Spleen (tissue), 7 donors: ENCODE measurements at regions not wholly inside any gene's neighbourhood (a gene's known extent, or its start where the extent isn't known, plus 50 kb on each side); places are given as distances from the start of the nearest gene placed in this dataset.

Experiments used
- POLR2AphosphoS5 ChIP-seq, 3 donors: sonication (generic); formaldehyde crosslinking; IDR thresholded peaks; one replicate each; pipeline ENCODE4 v1.5.1; 2017; ENCODE audit warnings: antibody characterized with exemption in 3 of 3
- TF ChIP-seq, protein P1 (sequence below), 11 experiments: fragments of 200-600 bp in 7 of 11; fragments of 450-650 bp in 4 of 11; sonication (generic) in 4 of 11; IDR thresholded peaks in 8 of 11; conservative IDR thresholded peaks in 3 of 11; 1 replicate in 7 of 11; 2 replicates in 4 of 11; pipeline versions ENCODE4 v1.4.0 to v1.8.0; 2016 to 2021; ENCODE audit warnings: antibody characterized with exemption in 11 of 11, inconsistent platforms in 4 of 11, mild to moderate bottlenecking in 1 of 11
- donor health status: DM: no; HTN: no; CAD: no; lungs with moderate emphysema.
- donor health status: DM: no; HTN: no; CAD: no.
- donor health status: DM: no; HTN: no; CAD: no.

DNA sequence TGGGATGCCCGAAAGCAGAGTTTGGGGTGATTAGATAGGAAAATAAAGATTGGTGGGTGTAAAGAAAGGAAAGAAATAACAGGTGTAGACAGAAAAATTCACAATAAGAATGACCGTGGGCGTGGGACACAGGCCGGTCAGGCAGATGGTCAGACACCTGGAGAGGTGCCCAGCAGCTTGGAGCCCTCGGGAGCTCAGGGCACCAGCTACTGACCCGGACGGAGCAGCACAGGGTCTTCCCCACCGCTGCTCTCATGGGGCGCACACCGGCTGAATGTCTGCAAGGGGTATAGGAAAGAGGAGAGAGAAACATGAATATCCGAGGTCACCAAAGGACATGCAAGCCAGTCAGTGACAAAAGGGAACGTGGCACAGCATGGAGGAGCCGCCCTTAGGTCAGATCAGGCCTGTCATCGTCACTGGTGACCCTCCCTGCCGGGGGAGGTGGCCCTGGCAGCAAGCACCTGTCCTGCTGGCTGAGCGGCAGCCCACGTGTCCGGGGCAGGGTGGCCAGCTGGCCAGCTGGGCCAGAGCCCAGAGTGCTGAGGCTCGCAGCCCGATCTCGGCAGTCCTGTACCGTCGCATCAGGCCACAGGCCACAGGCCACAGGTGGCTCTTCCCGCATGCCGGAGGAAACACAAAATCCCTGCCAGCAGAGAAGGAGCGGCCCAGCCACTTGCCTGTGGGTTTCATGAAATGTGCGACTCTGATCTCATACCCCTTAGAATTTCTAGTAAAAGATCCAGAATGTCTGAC, 112.0 kb upstream of the NDUFV2 start:
- TF ChIP-seq, protein P1, sequence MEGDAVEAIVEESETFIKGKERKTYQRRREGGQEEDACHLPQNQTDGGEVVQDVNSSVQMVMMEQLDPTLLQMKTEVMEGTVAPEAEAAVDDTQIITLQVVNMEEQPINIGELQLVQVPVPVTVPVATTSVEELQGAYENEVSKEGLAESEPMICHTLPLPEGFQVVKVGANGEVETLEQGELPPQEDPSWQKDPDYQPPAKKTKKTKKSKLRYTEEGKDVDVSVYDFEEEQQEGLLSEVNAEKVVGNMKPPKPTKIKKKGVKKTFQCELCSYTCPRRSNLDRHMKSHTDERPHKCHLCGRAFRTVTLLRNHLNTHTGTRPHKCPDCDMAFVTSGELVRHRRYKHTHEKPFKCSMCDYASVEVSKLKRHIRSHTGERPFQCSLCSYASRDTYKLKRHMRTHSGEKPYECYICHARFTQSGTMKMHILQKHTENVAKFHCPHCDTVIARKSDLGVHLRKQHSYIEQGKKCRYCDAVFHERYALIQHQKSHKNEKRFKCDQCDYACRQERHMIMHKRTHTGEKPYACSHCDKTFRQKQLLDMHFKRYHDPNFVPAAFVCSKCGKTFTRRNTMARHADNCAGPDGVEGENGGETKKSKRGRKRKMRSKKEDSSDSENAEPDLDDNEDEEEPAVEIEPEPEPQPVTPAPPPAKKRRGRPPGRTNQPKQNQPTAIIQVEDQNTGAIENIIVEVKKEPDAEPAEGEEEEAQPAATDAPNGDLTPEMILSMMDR (IDR thresholded peaks at IDR 0.05 in 8 of 11, conservative IDR thresholded peaks at IDR 0.05 in 3 of 11): no peak
- TF ChIP-seq POLR2AphosphoS5 (IDR thresholded peaks at IDR 0.05): no peak
